T-cell (primary cell): ENCODE measurements at regions not wholly inside any gene's neighbourhood (a gene's known extent, or its start where the extent isn't known, plus 50 kb on each side); places are given as distances from the start of the nearest gene placed in this dataset.

Source experiments
- ATAC-seq, 4 experiments: fragments of 200-7000 bp in 3 of 4; fragments of 150-1000 bp in 1 of 4; cut with Tn5 transposase; replicated peaks in 1 of 4; 1 replicate in 3 of 4; 2 replicates in 1 of 4; pipeline ENCODE4 v1.10.0; 2021; ENCODE audit warnings: moderate library complexity in 3 of 4, mild to moderate bottlenecking in 2 of 4, moderate number of reproducible peaks in 1 of 4
- CTCF ChIA-PET, 2 donors: fragments of 300-600 bp; sonication (Branson Sonifier 250); formaldehyde crosslinking; loops; one replicate each; lab custom pipeline; 2022; ENCODE audit warnings: antibody characterized with exemption in 2 of 2; lab: Charles Lee
- POLR2A ChIA-PET, 2 donors: fragments of 300-600 bp; sonication (Branson Sonifier 250); formaldehyde crosslinking; loops; one replicate each; lab custom pipeline; 2022; ENCODE audit warnings: antibody characterized with exemption in 2 of 2; lab: Charles Lee
- DNase-seq, 35 experiments: peaks; one replicate each; pipeline versions ENCODE4 v3.0.0 to v3.0.0-alpha.2; 2013 to 2023
- H3K27ac ChIP-seq: one replicate; pipeline ENCODE4 v1.5.1; 2013; ENCODE audit warnings: low read length
- H3K27me3 ChIP-seq, 2 experiments: replicated peaks in 1 of 2; 1 replicate in 1 of 2; 2 replicates in 1 of 2; pipeline versions ENCODE4 v1.6.1 to v1.7.0; 2013; ENCODE audit warnings: low read length in 1 of 2, mixed read lengths in 1 of 2; ENCODE audit not compliant: control insufficient read depth in 2 of 2, insufficient read depth in 2 of 2; ENCODE audit errors: extremely low read depth in 1 of 2
- H3K36me3 ChIP-seq, 2 donors: 1 replicate in 1 of 2; 2 replicates in 1 of 2; pipeline versions ENCODE4 v1.6.1 to v1.7.0; 2013; ENCODE audit warnings: low read length in 1 of 2; ENCODE audit not compliant: control insufficient read depth in 2 of 2, insufficient read depth in 1 of 2; ENCODE audit errors: extremely low read depth in 1 of 2
- H3K4me1 ChIP-seq, 2 experiments: 1 replicate in 1 of 2; 2 replicates in 1 of 2; pipeline versions ENCODE4 v1.6.1 to v1.7.0; 2013; ENCODE audit warnings: low read length in 2 of 2, mixed read lengths in 1 of 2; ENCODE audit not compliant: insufficient read depth in 2 of 2, control insufficient read depth in 1 of 2; ENCODE audit errors: extremely low read depth in 1 of 2
- H3K4me3 ChIP-seq, 2 donors: 1 replicate in 1 of 2; 2 replicates in 1 of 2; pipeline versions ENCODE4 v1.5.1 to v1.7.0; 2013; ENCODE audit warnings: mild to moderate bottlenecking in 2 of 2, low read length in 1 of 2, moderate library complexity in 1 of 2; ENCODE audit not compliant: control insufficient read depth in 1 of 2; ENCODE audit errors: extremely low read depth in 1 of 2
- H3K9me3 ChIP-seq: 2 replicates; pipeline ENCODE4 v1.7.0; 2013
- H3K27ac Mint-ChIP-seq, 2 donors: one replicate each; pipeline ENCODE4 v1.8.0; 2020 to 2021; ENCODE audit warnings: mild to moderate bottlenecking in 2 of 2, mixed read lengths in 2 of 2
- H3K27me3 Mint-ChIP-seq, 2 donors: one replicate each; pipeline ENCODE4 v1.8.0; 2021 to 2022; ENCODE audit warnings: mixed read lengths in 2 of 2
- H3K36me3 Mint-ChIP-seq: one replicate; pipeline ENCODE4 v1.8.0; 2021; ENCODE audit warnings: mixed read lengths
- H3K4me1 Mint-ChIP-seq, 3 donors: one replicate each; pipeline ENCODE4 v1.8.0; 2020 to 2022; ENCODE audit warnings: mixed read lengths in 3 of 3, mild to moderate bottlenecking in 1 of 3
- H3K4me3 Mint-ChIP-seq, 3 donors: one replicate each; pipeline ENCODE4 v1.8.0; 2020 to 2022; ENCODE audit warnings: mild to moderate bottlenecking in 3 of 3, mixed read lengths in 3 of 3, moderate library complexity in 3 of 3
- H3K9me3 Mint-ChIP-seq, 3 donors: one replicate each; pipeline ENCODE4 v1.8.0; 2020 to 2022; ENCODE audit warnings: mixed read lengths in 3 of 3
- WGBS: methylation state at CpG from one replicate; pipeline ENCODE4 v1.1.5; 2013; ENCODE audit warnings: missing lambda C conversion rate; ENCODE audit not compliant: insufficient coverage; 5-methylcytosine and 5-hydroxymethylcytosine counted together

GRCh38 chr5:131042021-131042789 lies 122.9 kb downstream of the HINT1 start:
- no peak overlapping the region for H3K27ac ChIP-seq
- H3K27me3 ChIP-seq, result peaks cover 0 to 2% of the 10 kb centered on the region in 2 experiments
- H3K4me1 ChIP-seq, result no peaks in the 10 kb centered on the region
- peaks cover 11% of the 10 kb centered on the region for H3K36me3 Mint-ChIP-seq
- WGBS, result no CpG with 5 or more reads among the region's 2 CpGs
- H3K4me3 ChIP-seq, result no peak overlapping the region
- no peaks in the 10 kb centered on the region for H3K36me3 ChIP-seq
- H3K27ac Mint-ChIP-seq, result no peak overlapping the region
- ChIA-PET CTCF (no interaction called here), POLR2A (no interaction called here)
- no peaks in the 10 kb centered on the region for H3K9me3 ChIP-seq
- no peak for DNase-seq
- peaks cover 0 to 7% (median 0%) of the 10 kb centered on the region in 3 donors for H3K9me3 Mint-ChIP-seq
- no peak for ATAC-seq
- H3K4me3 Mint-ChIP-seq, result no peak overlapping the region
- H3K4me1 Mint-ChIP-seq, result no peaks in the 10 kb centered on the region
- H3K27me3 Mint-ChIP-seq, result no peaks in the 10 kb centered on the region

DNA sequence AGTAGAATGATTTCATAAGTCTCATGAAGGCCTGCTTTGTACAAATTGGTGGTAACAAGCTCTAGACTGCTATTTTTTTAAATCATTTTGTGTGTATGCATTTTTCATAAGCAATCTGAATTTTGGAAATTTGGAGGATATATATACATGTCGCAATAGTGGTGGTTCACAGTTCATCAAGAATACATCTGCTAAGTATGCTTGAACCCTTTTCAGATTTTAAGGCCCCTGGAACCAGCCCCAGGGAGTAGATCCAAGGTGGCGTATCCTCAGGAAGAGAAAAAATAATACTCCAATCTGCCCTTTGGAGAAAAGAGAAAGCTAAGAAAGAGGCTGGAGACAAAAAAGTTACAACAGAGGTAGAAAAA lies 141.6 kb downstream of the HINT1 start:
- Mint-ChIP-seq H3K4me1 (peaks cover 0 to 6% (median 3%) of the 10 kb centered on the region in 3 donors), H3K27ac (no peak overlapping the region), H3K4me3 (no peak overlapping the region), H3K36me3 (peaks cover 5% of the 10 kb centered on the region), H3K27me3 (peaks cover 0 to 3% of the 10 kb centered on the region in 2 donors), H3K9me3 (peaks cover 0 to 6% (median 5%) of the 10 kb centered on the region in 3 donors)
- no peaks in the 10 kb centered on the region for H3K4me1 ChIP-seq
- H3K4me3 ChIP-seq, result no peak overlapping the region
- no peaks in the 10 kb centered on the region for H3K9me3 ChIP-seq
- no peaks in the 10 kb centered on the region for H3K27me3 ChIP-seq
- H3K36me3 ChIP-seq, result no peaks in the 10 kb centered on the region
- CTCF ChIA-PET, result interaction anchor here in 1 of 2 donors (0.7 kb wide), 1 partner anchor 420 kb away, joined by 3 read pairs; no protein-coding TSS in a partner anchor
- DNase-seq, result no peak
- POLR2A ChIA-PET, result no interaction called here
- no CpG with 5 or more reads among the region's 2 CpGs for WGBS
- H3K27ac ChIP-seq, result no peak overlapping the region
- no peak for ATAC-seq

GRCh38 chr5:131022811-131023497 lies 142.1 kb downstream of the HINT1 start:
- H3K4me1 Mint-ChIP-seq, result peaks cover 0 to 6% (median 3%) of the 10 kb centered on the region in 3 donors
- no peak overlapping the region for H3K4me3 Mint-ChIP-seq
- DNase-seq (no peak), ATAC-seq (no peak)
- no peak overlapping the region for H3K4me3 ChIP-seq
- H3K27me3 ChIP-seq, result no peaks in the 10 kb centered on the region
- H3K9me3 ChIP-seq, result no peaks in the 10 kb centered on the region
- H3K36me3 ChIP-seq, result no peaks in the 10 kb centered on the region
- peaks cover 2 to 8% (median 7%) of the 10 kb centered on the region in 3 donors for H3K9me3 Mint-ChIP-seq
- WGBS, result 100% methylated on average over 1 of the region's 1 CpG
- no peak overlapping the region for H3K27ac Mint-ChIP-seq
- POLR2A ChIA-PET, result no interaction called here
- no peak overlapping the region for H3K27ac ChIP-seq
- H3K36me3 Mint-ChIP-seq, result peaks cover 7% of the 10 kb centered on the region
- H3K4me1 ChIP-seq, result no peaks in the 10 kb centered on the region
- CTCF ChIA-PET, result no interaction called here
- H3K27me3 Mint-ChIP-seq, result peaks cover 0 to 3% of the 10 kb centered on the region in 2 donors

GRCh38 chr5:131021646-131022045 lies 143.4 kb downstream of the HINT1 start:
- ATAC-seq, result no peak
- WGBS, result 80% methylated on average over 1 of the region's 2 CpGs
- Mint-ChIP-seq H3K27me3 (peaks cover 0 to 3% of the 10 kb centered on the region in 2 donors), H3K36me3 (peaks cover 9% of the 10 kb centered on the region), H3K4me3 (no peak overlapping the region), H3K27ac (no peak overlapping the region), H3K4me1 (peaks cover 11 to 16% (median 14%) of the 10 kb centered on the region in 3 donors), H3K9me3 (peaks cover 7 to 10% (median 8%) of the 10 kb centered on the region in 3 donors)
- no peaks in the 10 kb centered on the region for H3K36me3 ChIP-seq
- no peak for DNase-seq
- ChIA-PET CTCF (no interaction called here), POLR2A (no interaction called here)
- H3K27me3 ChIP-seq, result no peaks in the 10 kb centered on the region
- H3K4me1 ChIP-seq, result no peaks in the 10 kb centered on the region
- H3K9me3 ChIP-seq, result no peaks in the 10 kb centered on the region
- H3K4me3 ChIP-seq, result no peak overlapping the region
- H3K27ac ChIP-seq, result no peak overlapping the region

DNA sequence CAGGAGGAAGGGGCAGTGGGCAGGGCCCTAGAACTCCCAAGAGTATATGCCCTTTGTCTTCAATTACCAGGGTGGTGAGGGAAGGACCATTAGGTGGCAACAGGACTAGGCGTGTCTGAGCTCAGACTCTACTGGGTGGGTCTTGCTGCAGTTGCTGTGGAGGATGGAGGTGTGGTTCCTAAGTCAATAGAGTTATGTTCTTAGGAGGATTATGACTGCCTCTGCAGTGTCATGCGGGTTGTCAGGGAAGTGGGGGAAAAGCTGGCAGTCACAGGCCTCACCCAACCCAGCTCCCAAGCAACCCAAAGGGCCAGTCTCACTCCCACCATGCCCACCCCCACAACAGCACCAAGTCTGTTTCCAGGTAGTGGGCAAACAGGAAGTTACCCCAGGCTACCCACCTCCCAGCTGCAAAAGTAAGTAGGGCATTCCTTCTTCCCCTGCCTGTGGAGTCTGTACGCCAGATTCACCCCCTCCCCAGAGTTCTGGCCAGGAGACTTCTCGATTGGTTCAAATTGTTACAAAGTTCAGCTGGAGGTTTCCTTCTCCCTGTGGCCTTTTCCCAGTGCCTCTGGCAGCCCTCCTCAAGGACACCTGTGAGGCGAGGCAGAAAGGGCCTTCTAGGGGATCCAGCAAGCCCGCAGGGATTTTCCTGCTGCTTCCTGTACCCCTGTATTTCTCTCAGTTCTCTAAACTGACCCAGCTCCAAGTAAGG lies 145.3 kb downstream of the HINT1 start:
- H3K4me3 ChIP-seq, result no peak overlapping the region
- Mint-ChIP-seq H3K27ac (no peak overlapping the region), H3K4me1 (peaks cover 12 to 18% (median 17%) of the 10 kb centered on the region in 3 donors), H3K27me3 (peaks cover 0 to 3% of the 10 kb centered on the region in 2 donors), H3K36me3 (peaks cover 9% of the 10 kb centered on the region), H3K4me3 (no peak overlapping the region), H3K9me3 (peaks cover 8 to 18% (median 10%) of the 10 kb centered on the region in 3 donors)
- ChIA-PET CTCF (interaction anchor here in 1 of 2 donors (0.5 kb wide), 1 partner anchor 648 kb away, joined by 5 read pairs; no protein-coding TSS in a partner anchor), POLR2A (interaction anchor here in 1 of 2 donors (0.5 kb wide), 1 partner anchor 138 kb away, joined by 4 read pairs; no protein-coding TSS in a partner anchor)
- no peak for ATAC-seq
- H3K27me3 ChIP-seq, result no peaks in the 10 kb centered on the region
- no peaks in the 10 kb centered on the region for H3K9me3 ChIP-seq
- no peaks in the 10 kb centered on the region for H3K4me1 ChIP-seq
- 100% methylated on average over 1 of the region's 6 CpGs for WGBS
- no peak overlapping the region for H3K27ac ChIP-seq
- DNase-seq, result no peak
- no peaks in the 10 kb centered on the region for H3K36me3 ChIP-seq

GRCh38 chr5:131019111-131019510 lies 145.9 kb downstream of the HINT1 start:
- DNase-seq (no peak), ATAC-seq (no peak)
- H3K36me3 ChIP-seq, result no peaks in the 10 kb centered on the region
- Mint-ChIP-seq H3K27ac (no peak overlapping the region), H3K9me3 (peaks cover 8 to 18% (median 10%) of the 10 kb centered on the region in 3 donors), H3K4me1 (peaks cover 12 to 18% (median 17%) of the 10 kb centered on the region in 3 donors), H3K27me3 (peaks cover 0 to 3% of the 10 kb centered on the region in 2 donors), H3K4me3 (no peak overlapping the region), H3K36me3 (peaks cover 9% of the 10 kb centered on the region)
- POLR2A ChIA-PET, result interaction anchor here in 1 of 2 donors (0.5 kb wide), 1 partner anchor 139 kb away, joined by 4 read pairs; no protein-coding TSS in a partner anchor
- H3K27ac ChIP-seq, result no peak overlapping the region
- 57% methylated on average over 1 of the region's 1 CpG for WGBS
- no peaks in the 10 kb centered on the region for H3K9me3 ChIP-seq
- CTCF ChIA-PET, result no interaction called here
- H3K4me1 ChIP-seq, result no peaks in the 10 kb centered on the region
- no peak overlapping the region for H3K4me3 ChIP-seq
- H3K27me3 ChIP-seq, result no peaks in the 10 kb centered on the region
